PC-3 (cell line): ENCODE measurements at regions not wholly inside any gene's neighbourhood (a gene's known extent, or its start where the extent isn't known, plus 50 kb on each side); places are given as distances from the start of the nearest gene placed in this dataset.

Experiments
- CTCF ChIP-seq: fragments of 300-600 bp; sonication (generic); conservative IDR thresholded peaks from 2 replicates; pipeline ENCODE4 v1.5.1; 2017; ENCODE audit warnings: antibody characterized with exemption, low read depth, mild to moderate bottlenecking, low read length
- EZH2 ChIP-seq: fragments of 300-600 bp; sonication (generic); IDR thresholded peaks from one replicate; pipeline ENCODE4 v1.6.1; 2017; ENCODE audit warnings: antibody characterized with exemption, mild to moderate bottlenecking, low read length; ENCODE audit not compliant: unreplicated experiment

- TF ChIP-seq CTCF (no peak), EZH2 (no peak)
Measured at GRCh38 chr5:8399471-8399870, 530.5 kb downstream of the MTRR start.
